ENCODE measurements at regions not wholly inside any gene's neighbourhood (a gene's known extent, or its start where the extent isn't known, plus 50 kb on each side); places are given as distances from the start of the nearest gene placed in this dataset.

GRCh38 chr19:31601855-31602254 is 252.6 kb upstream of the TSHZ3 start:
- H3K27me3 ChIP-seq = no peaks in the 10 kb centered on the region
- 89 to 94% methylated on average over 8 to 9 of the region's 9 CpGs for WGBS, 2 donors
- no peaks in the 10 kb centered on the region for H3K36me3 ChIP-seq
- ATAC-seq (ENCODE audit: low FRiP score in 2 of 2) (no peak), DNase-seq (no peak)
- TF ChIP-seq EP300 (IDR thresholded peaks at IDR 0.05) (no peak), POLR2AphosphoS5 (IDR thresholded peaks at IDR 0.05) (no peak), CTCF (IDR thresholded peaks at IDR 0.05) (no peak), POLR2A (IDR thresholded peaks at IDR 0.05) (no peak)
- no peaks in the 10 kb centered on the region for H3K9me3 ChIP-seq
- no peak overlapping the region for H3K27ac ChIP-seq
- no peaks in the 10 kb centered on the region for H3K4me1 ChIP-seq
- H3K4me3 ChIP-seq = no peak overlapping the region

GRCh38 chr19:31602548-31602947 is 253.3 kb upstream of the TSHZ3 start:
- DNase-seq (no peak), ATAC-seq (ENCODE audit: low FRiP score in 2 of 2) (no peak)
- H3K4me3 ChIP-seq = no peak overlapping the region
- 94 to 97% methylated on average over 4 of the region's 4 CpGs for WGBS, 2 donors
- no peaks in the 10 kb centered on the region for H3K9me3 ChIP-seq
- no peaks in the 10 kb centered on the region for H3K36me3 ChIP-seq
- TF ChIP-seq POLR2AphosphoS5 (IDR thresholded peaks at IDR 0.05) (no peak), EP300 (IDR thresholded peaks at IDR 0.05) (no peak), CTCF (IDR thresholded peaks at IDR 0.05) (no peak), POLR2A (IDR thresholded peaks at IDR 0.05) (no peak)
- no peak overlapping the region for H3K27ac ChIP-seq
- H3K4me1 ChIP-seq = no peaks in the 10 kb centered on the region
- no peaks in the 10 kb centered on the region for H3K27me3 ChIP-seq

- TF ChIP-seq CTCF (IDR thresholded peaks at IDR 0.05) = no peak
- no peak for TF ChIP-seq EP300 (IDR thresholded peaks at IDR 0.05)
- no peak for TF ChIP-seq POLR2A (IDR thresholded peaks at IDR 0.05)
- TF ChIP-seq POLR2AphosphoS5 (IDR thresholded peaks at IDR 0.05) = no peak
- 69 to 72% methylated on average over 10 of the region's 10 CpGs for WGBS, 2 donors
- DNase-seq (no peak), ATAC-seq (ENCODE audit: low FRiP score in 2 of 2) (no peak)
- no peaks in the 10 kb centered on the region for H3K36me3 ChIP-seq
- H3K4me1 ChIP-seq = no peaks in the 10 kb centered on the region
- H3K4me3 ChIP-seq = no peak overlapping the region
- no peaks in the 10 kb centered on the region for H3K9me3 ChIP-seq
- H3K27ac ChIP-seq = no peak overlapping the region
- H3K27me3 ChIP-seq = no peaks in the 10 kb centered on the region
Observed at GRCh38 chr19:31604493-31605040, 255.3 kb upstream of the TSHZ3 start.

GRCh38 chr19:31610018-31610417 is 260.8 kb upstream of the TSHZ3 start:
- TF ChIP-seq POLR2AphosphoS5 (IDR thresholded peaks at IDR 0.05) (no peak), POLR2A (IDR thresholded peaks at IDR 0.05) (no peak), EP300 (IDR thresholded peaks at IDR 0.05) (no peak), CTCF (IDR thresholded peaks at IDR 0.05) (no peak)
- Histone ChIP-seq H3K27ac (no peak overlapping the region), H3K36me3 (no peaks in the 10 kb centered on the region), H3K4me3 (no peak overlapping the region), H3K4me1 (no peaks in the 10 kb centered on the region), H3K27me3 (no peaks in the 10 kb centered on the region), H3K9me3 (no peaks in the 10 kb centered on the region)
- no peak for ATAC-seq (ENCODE audit: low FRiP score in 2 of 2)
- 89% methylated on average over 8 of the region's 8 CpGs for WGBS, 2 donors
- no peak for DNase-seq

Data from upper lobe of left lung (tissue), 6 donors.